ENCODE measurements at regions not wholly inside any gene's neighbourhood (a gene's known extent, or its start where the extent isn't known, plus 50 kb on each side); places are given as distances from the start of the nearest gene placed in this dataset.

GRCh38 chr7:23931633-23932032 is 221.6 kb downstream of the STK31 start:
- Histone ChIP-seq H3K36me3 (ENCODE audit: control insufficient read depth in 1 of 2, insufficient read depth in 2 of 2, low read length in 2 of 2) (no peaks in the 10 kb centered on the region), H3K9me2 (ENCODE audit: insufficient read depth) (no peaks in the 10 kb centered on the region), H3K27ac (ENCODE audit: low read depth, low read length) (no peak overlapping the region), H3K4me2 (ENCODE audit: low read length) (no peak overlapping the region), H4K20me1 (ENCODE audit: insufficient read depth) (no peaks in the 10 kb centered on the region), H2AFZ (ENCODE audit: low read depth, low read length, poor library complexity, severe bottlenecking) (no peak overlapping the region), H3K27me3 (ENCODE audit: insufficient read depth, low read length) (no peaks in the 10 kb centered on the region), H3K9ac (ENCODE audit: low read length) (no peak overlapping the region), H3K4me1 (ENCODE audit: control insufficient read depth in 1 of 2, insufficient read depth in 2 of 2, low read length in 2 of 2) (no peaks in the 10 kb centered on the region), H3K79me2 (ENCODE audit: insufficient read depth, low read length) (no peaks in the 10 kb centered on the region), H3K9me3 (ENCODE audit: control insufficient read depth in 1 of 2, insufficient read depth in 1 of 2, low read depth in 1 of 2, low read length in 2 of 2) (no peaks in the 10 kb centered on the region), H3K4me3 (replicated peaks in 1 of 2; ENCODE audit: low read depth in 1 of 2, low read length in 2 of 2) (no peak overlapping the region)
- POLR2A ChIA-PET, result no interaction called here
- CTCF ChIA-PET, result no interaction called here
- DNase-seq (ENCODE audit: low read depth, low spot score) (no peak), ATAC-seq (no peak)
- BruUV-seq (replicated peaks), result no TSS peak
- RAD21 ChIA-PET (ENCODE audit: low non-redundant PET in 1 of 2, low total read pairs in 2 of 2, uncharacterized antibody in 2 of 2, unreplicated experiment in 2 of 2), result no interaction called here
- intact Hi-C loops (cut with micrococcal nuclease), result loop anchor here (10.0 kb wide), 1 partner anchor 733 kb away; no protein-coding TSS in a partner anchor
- no peak for TF ChIP-seq ZFX (IDR thresholded peaks at IDR 0.05)
- no peak for TF ChIP-seq YY1 (IDR thresholded peaks at IDR 0.05; ENCODE audit: extremely low read depth, insufficient replicate concordance, low read depth, low read length)

GRCh38 chr7:23938215-23938614 is 228.2 kb downstream of the STK31 start:
- no TSS peak for BruUV-seq (replicated peaks)
- Histone ChIP-seq H3K36me3 (ENCODE audit: control insufficient read depth in 1 of 2, insufficient read depth in 2 of 2, low read length in 2 of 2) (no peaks in the 10 kb centered on the region), H2AFZ (ENCODE audit: low read depth, low read length, poor library complexity, severe bottlenecking) (no peak overlapping the region), H3K4me3 (replicated peaks in 1 of 2; ENCODE audit: low read depth in 1 of 2, low read length in 2 of 2) (no peak overlapping the region), H3K27me3 (ENCODE audit: insufficient read depth, low read length) (no peaks in the 10 kb centered on the region), H3K9ac (ENCODE audit: low read length) (no peak overlapping the region), H3K4me1 (ENCODE audit: control insufficient read depth in 1 of 2, insufficient read depth in 2 of 2, low read length in 2 of 2) (peaks cover 3 to 6% of the 10 kb centered on the region in 2 experiments; a peak in 2 of 4 replicates), H3K79me2 (ENCODE audit: insufficient read depth, low read length) (no peaks in the 10 kb centered on the region), H3K4me2 (ENCODE audit: low read length) (no peak overlapping the region), H3K9me3 (ENCODE audit: control insufficient read depth in 1 of 2, insufficient read depth in 1 of 2, low read depth in 1 of 2, low read length in 2 of 2) (no peaks in the 10 kb centered on the region), H3K27ac (ENCODE audit: low read depth, low read length) (no peak overlapping the region), H4K20me1 (ENCODE audit: insufficient read depth) (no peaks in the 10 kb centered on the region), H3K9me2 (ENCODE audit: insufficient read depth) (no peaks in the 10 kb centered on the region)
- RAD21 ChIA-PET (ENCODE audit: low non-redundant PET in 1 of 2, low total read pairs in 2 of 2, uncharacterized antibody in 2 of 2, unreplicated experiment in 2 of 2), result no interaction called here
- no peak for ATAC-seq
- CTCF ChIA-PET, result interaction anchor here (0.8 to 1.8 kb wide), 6 partner anchors 74 to 443 kb away, joined by 3 to 11 read pairs (median 7); no protein-coding TSS in a partner anchor
- POLR2A ChIA-PET, result no interaction called here
- intact Hi-C loops (cut with micrococcal nuclease), result loop anchor here (2.0 to 10.0 kb wide), 3 partner anchors 367 to 727 kb away; no protein-coding TSS in a partner anchor
- DNase-seq (ENCODE audit: low read depth, low spot score), result no peak
- TF ChIP-seq CTCF (IDR thresholded peaks at IDR 0.05 in 2 of 3, conservative IDR thresholded peaks at IDR 0.05 in 1 of 3; ENCODE audit: borderline replicate concordance in 1 of 3, insufficient read depth in 1 of 3, low read depth in 2 of 3, low read length in 2 of 3) (no peak), ATF3 (IDR thresholded peaks at IDR 0.05) (no peak), EGR1 (IDR thresholded peaks at IDR 0.05; ENCODE audit: low read depth) (no peak), CBX3 (IDR thresholded peaks at IDR 0.05; ENCODE audit: low read depth) (no peak), YY1 (IDR thresholded peaks at IDR 0.05; ENCODE audit: extremely low read depth, insufficient replicate concordance, low read depth, low read length) (no peak), REST (IDR thresholded peaks at IDR 0.05; ENCODE audit: low read depth) (no peak), RAD21 (IDR thresholded peaks at IDR 0.05; ENCODE audit: low read depth) (no peak), FOSL1 (IDR thresholded peaks at IDR 0.05; ENCODE audit: low read depth) (no peak), EZH2phosphoT487 (IDR thresholded peaks at IDR 0.05; ENCODE audit: borderline replicate concordance) (no peak), EZH2 (IDR thresholded peaks at IDR 0.05) (no peak), ZBTB33 (IDR thresholded peaks at IDR 0.05; ENCODE audit: extremely low read depth, insufficient replicate concordance, low read length) (no peak)
